IMR-90 (cell line): ENCODE measurements at regions not wholly inside any gene's neighbourhood (a gene's known extent, or its start where the extent isn't known, plus 50 kb on each side); places are given as distances from the start of the nearest gene placed in this dataset.

Experiments used
- ATAC-seq: fragments of 200-7000 bp; cut with Tn5 transposase; 2 replicates; pipeline ENCODE4 v1.9.1; 2020; ENCODE audit warnings: low read depth, mild to moderate bottlenecking, moderate library complexity
- BruUV-seq: library from RNA; stranded (reverse); fragments of 400-500 nt; replicated peaks from 2 replicates; lab custom pipeline; 2021; lab: Mats Ljungman, UMichigan
- CTCF ChIA-PET: fragments of 300-600 bp; formaldehyde crosslinking; extraction: SDS; loops from one replicate; lab custom pipeline; 2021; ENCODE audit warnings: antibody characterized with exemption; lab: Yijun Ruan, JAX
- POLR2A ChIA-PET: fragments of 300-600 bp; sonication (Branson Sonifier 250); formaldehyde crosslinking; loops from one replicate; lab custom pipeline; 2022; ENCODE audit warnings: antibody characterized with exemption; ENCODE audit not compliant: unreplicated experiment; lab: Charles Lee
- DNase-seq: peaks from one replicate; pipeline ENCODE4 v3.0.0; 2013
- H2AFZ ChIP-seq: replicated peaks from 2 replicates; pipeline ENCODE3; 2013; ENCODE audit warnings: low read length, mild to moderate bottlenecking; ENCODE audit not compliant: poor library complexity
- H2AK5ac ChIP-seq: 2 replicates; pipeline ENCODE4 v1.6.1; 2013; ENCODE audit warnings: low read depth, low read length, inconsistent platforms
- H2AK9ac ChIP-seq: replicated peaks from 2 replicates; pipeline ENCODE3; 2013; ENCODE audit warnings: mild to moderate bottlenecking, low read depth, low read length, moderate library complexity; ENCODE audit not compliant: poor library complexity
- H2BK120ac ChIP-seq: 2 replicates; pipeline ENCODE4 v1.6.1; 2013; ENCODE audit warnings: low read depth, low read length, inconsistent platforms
- H2BK15ac ChIP-seq: 3 replicates; pipeline ENCODE4 v1.6.1; 2013; ENCODE audit warnings: low read depth, low read length, inconsistent platforms
- H2BK20ac ChIP-seq: 2 replicates; pipeline ENCODE4 v1.6.1; 2013; ENCODE audit warnings: low read depth, mild to moderate bottlenecking, inconsistent platforms, low read length, moderate library complexity
- H2BK5ac ChIP-seq: 2 replicates; pipeline ENCODE4 v1.6.1; 2013; ENCODE audit warnings: mild to moderate bottlenecking, low read depth, low read length, inconsistent platforms; ENCODE audit not compliant: poor library complexity, severe bottlenecking
- H3K14ac ChIP-seq: replicated peaks from 2 replicates; pipeline ENCODE4 v1.6.1; 2013; ENCODE audit warnings: low read depth, low read length, inconsistent platforms
- H3K18ac ChIP-seq: 2 replicates; pipeline ENCODE4 v1.6.1; 2013; ENCODE audit warnings: low read depth, low read length, control low read depth
- H3K23ac ChIP-seq: 2 replicates; pipeline ENCODE4 v1.6.1; 2013; ENCODE audit warnings: low read depth, low read length, inconsistent platforms
- H3K27ac ChIP-seq: 2 replicates; pipeline ENCODE4 v1.5.1; 2013; ENCODE audit warnings: mild to moderate bottlenecking, control low read depth, low read length; ENCODE audit not compliant: insufficient read depth
- H3K27me3 ChIP-seq: 2 replicates; pipeline ENCODE4 v1.6.1; 2013; ENCODE audit warnings: low read length; ENCODE audit not compliant: control insufficient read depth, insufficient read depth
- H3K36me3 ChIP-seq: 2 replicates; pipeline ENCODE4 v1.6.1; 2013; ENCODE audit warnings: low read length, mixed read lengths; ENCODE audit not compliant: control insufficient read depth, insufficient read depth
- H3K4ac ChIP-seq: 2 replicates; pipeline ENCODE4 v1.6.1; 2013; ENCODE audit warnings: low read depth, low read length, inconsistent platforms
- H3K4me1 ChIP-seq: 2 replicates; pipeline ENCODE4 v1.6.1; 2013; ENCODE audit warnings: low read length, mixed read lengths; ENCODE audit not compliant: control insufficient read depth, insufficient read depth
- H3K4me2 ChIP-seq: 2 replicates; pipeline ENCODE4 v1.6.1; 2013; ENCODE audit warnings: low read depth, mild to moderate bottlenecking, control low read depth, low read length, moderate library complexity
- H3K4me3 ChIP-seq: 2 replicates; pipeline ENCODE4 v1.5.1; 2013; ENCODE audit warnings: low read depth, mild to moderate bottlenecking, control low read depth, low read length, moderate library complexity; ENCODE audit not compliant: insufficient read depth
- H3K56ac ChIP-seq: 2 replicates; pipeline ENCODE4 v1.6.1; 2013; ENCODE audit warnings: low read length, inconsistent platforms; ENCODE audit not compliant: insufficient read depth; ENCODE audit errors: extremely low read depth
- H3K79me1 ChIP-seq, 2 experiments: 2 replicates each; pipeline ENCODE4 v1.6.1; 2013; ENCODE audit warnings: low read length in 2 of 2, inconsistent platforms in 1 of 2, low read depth in 1 of 2
- H3K9ac ChIP-seq: 2 replicates; pipeline ENCODE4 v1.6.1; 2013; ENCODE audit warnings: low read depth, low read length, control low read depth
- H3K9me1 ChIP-seq: 2 replicates; pipeline ENCODE4 v1.6.1; 2013; ENCODE audit warnings: low read length, inconsistent platforms; ENCODE audit not compliant: insufficient read depth
- H3K9me3 ChIP-seq: 2 replicates; pipeline ENCODE4 v1.6.1; 2013; ENCODE audit warnings: low read length; ENCODE audit not compliant: control insufficient read depth, insufficient read depth
- H4K20me1 ChIP-seq: 2 replicates; pipeline ENCODE4 v1.6.1; 2013; ENCODE audit warnings: low read length, inconsistent platforms; ENCODE audit not compliant: insufficient read depth
- H4K5ac ChIP-seq: 2 replicates; pipeline ENCODE4 v1.6.1; 2013; ENCODE audit warnings: mild to moderate bottlenecking, low read depth, low read length, control low read depth
- H4K8ac ChIP-seq, 2 experiments: 2 replicates each; pipeline ENCODE4 v1.6.1; 2013; ENCODE audit warnings: low read depth in 2 of 2, low read length in 2 of 2, control low read depth in 1 of 2, inconsistent platforms in 1 of 2
- H4K91ac ChIP-seq: 2 replicates; pipeline ENCODE4 v1.6.1; 2013; ENCODE audit warnings: low read depth, low read length, inconsistent platforms; ENCODE audit not compliant: insufficient read depth
- BHLHE40 ChIP-seq: fragments of 150-350 bp; IDR thresholded peaks from 2 replicates; pipeline ENCODE4 v1.6.1; 2016; ENCODE audit warnings: mild to moderate bottlenecking, low read depth, low read length
- CEBPB ChIP-seq: IDR thresholded peaks from 2 replicates; pipeline ENCODE4 v1.6.1; 2012; ENCODE audit warnings: low read depth, low read length, improper control_type of control experiment
- CHD1 ChIP-seq: IDR thresholded peaks from 2 replicates; pipeline ENCODE4 v1.6.1; 2012; ENCODE audit warnings: low read depth, low read length, improper control_type of control experiment
- CTCF ChIP-seq: conservative IDR thresholded peaks from 2 replicates; pipeline ENCODE4 v1.5.1; 2012; ENCODE audit warnings: mild to moderate bottlenecking, low read depth, low read length, improper control_type of control experiment
- ELK1 ChIP-seq: fragments of 150-350 bp; IDR thresholded peaks from 2 replicates; pipeline ENCODE4 v1.6.1; 2016; ENCODE audit warnings: low read depth, mild to moderate bottlenecking, low read length, moderate library complexity, borderline replicate concordance
- FOS ChIP-seq: fragments of 150-350 bp; IDR thresholded peaks from 2 replicates; pipeline ENCODE4 v1.6.1; 2016; ENCODE audit warnings: low read depth, low read length
- MAFK ChIP-seq: IDR thresholded peaks from 2 replicates; pipeline ENCODE4 v1.6.1; 2012; ENCODE audit warnings: low read depth, low read length, improper control_type of control experiment
- MAZ ChIP-seq: IDR thresholded peaks from 2 replicates; pipeline ENCODE4 v1.6.1; 2012; ENCODE audit warnings: low read depth, mild to moderate bottlenecking, low read length, improper control_type of control experiment, moderate library complexity, borderline replicate concordance
- MXI1 ChIP-seq: IDR thresholded peaks from 2 replicates; pipeline ENCODE4 v1.6.1; 2012; ENCODE audit warnings: low read depth, mild to moderate bottlenecking, low read length, moderate library complexity, borderline replicate concordance
- NFE2L2 ChIP-seq: fragments of 150-350 bp; IDR thresholded peaks from 2 replicates; pipeline ENCODE4 v1.6.1; 2016; ENCODE audit warnings: low read depth, mild to moderate bottlenecking, low read length
- POLR2A ChIP-seq: IDR thresholded peaks from 2 replicates; pipeline ENCODE4 v1.6.1; 2012; ENCODE audit warnings: mild to moderate bottlenecking, low read depth, low read length
- RAD21 ChIP-seq: IDR thresholded peaks from 2 replicates; pipeline ENCODE4 v1.6.1; 2012; ENCODE audit warnings: low read length, improper control_type of control experiment
- RCOR1 ChIP-seq: IDR thresholded peaks from 2 replicates; pipeline ENCODE4 v1.6.1; 2012; ENCODE audit warnings: mild to moderate bottlenecking, low read length, improper control_type of control experiment; ENCODE audit not compliant: insufficient replicate concordance
- RFX5 ChIP-seq: IDR thresholded peaks from 2 replicates; pipeline ENCODE4 v1.8.0; 2012; ENCODE audit warnings: low read depth, mild to moderate bottlenecking, low read length, moderate library complexity
- SMC3 ChIP-seq: fragments of 150-350 bp; IDR thresholded peaks from 2 replicates; pipeline ENCODE4 v1.6.1; 2016; ENCODE audit warnings: low read depth, mild to moderate bottlenecking, antibody characterized with exemption, low read length, moderate library complexity
- whole genome bisulfite sequencing, 2 experiments: methylation state at CpG; one replicate each; pipeline versions ENCODE4 v1.1.5 to v1.1.7; 2013; ENCODE audit warnings: missing lambda C conversion rate in 2 of 2; ENCODE audit not compliant: insufficient read length in 1 of 2; ENCODE audit errors: extremely low coverage in 2 of 2; 5-methylcytosine and 5-hydroxymethylcytosine counted together
- dilution Hi-C: fragments of 300-500 bp; cut with HindIII; formaldehyde crosslinking; loops from one replicate; pipeline ENCODE4 v1.14.3; 2018; ENCODE audit warnings: low sequenced_read_pairs; ENCODE audit not compliant: unreplicated experiment
- in situ Hi-C: fragments of 300-500 bp; cut with MboI; formaldehyde crosslinking; loops from 3 replicates; pipeline ENCODE4 v1.14.3; 2019; ENCODE audit warnings: low sequenced_read_pairs, inconsistent platforms, mixed read lengths
- intact Hi-C: fragments of 100-400 bp; cut with micrococcal nuclease; formaldehyde crosslinking; loops from 2 replicates; pipeline ENCODE4 v1.10.0; 2022
- TF ChIP-seq, protein P1 (sequence below): fragments of 150-350 bp; IDR thresholded peaks from 2 replicates; pipeline ENCODE4 v1.6.1; 2017; ENCODE audit warnings: mild to moderate bottlenecking, antibody characterized with exemption, low read length, low read depth

GRCh38 chr2:439556-440402, 151.9 kb upstream of the ALKAL2 start:
- Histone ChIP-seq H2BK20ac (no peak overlapping the region), H4K20me1 (no peaks in the 10 kb centered on the region), H4K91ac (no peak overlapping the region), H3K36me3 (no peaks in the 10 kb centered on the region), H2AFZ (no peak overlapping the region), H2BK5ac (no peak overlapping the region), H2BK120ac (no peak overlapping the region), H3K27me3 (no peaks in the 10 kb centered on the region), H3K4ac (no peak overlapping the region), H4K8ac (no peak overlapping the region), H2AK9ac (no peak overlapping the region), H4K5ac (no peak overlapping the region), H2BK15ac (no peak overlapping the region), H2AK5ac (no peak overlapping the region), H3K9ac (no peak overlapping the region), H3K27ac (no peak overlapping the region), H3K79me1 (no peaks in the 10 kb centered on the region), H3K23ac (no peak overlapping the region), H3K18ac (no peak overlapping the region), H3K4me2 (no peak overlapping the region), H3K4me1 (no peaks in the 10 kb centered on the region), H3K56ac (no peak overlapping the region), H3K14ac (no peak overlapping the region), H3K9me3 (peaks cover 51% of the 10 kb centered on the region), H3K9me1 (no peaks in the 10 kb centered on the region), H3K4me3 (no peak overlapping the region)
- DNase-seq, result no peak
- ChIA-PET CTCF (no interaction called here), POLR2A (no interaction called here)
- TF ChIP-seq MAFK (no peak), RAD21 (no peak), NFE2L2 (no peak), CHD1 (no peak), MAZ (no peak), MXI1 (no peak), POLR2A (no peak), BHLHE40 (no peak), ELK1 (no peak), RCOR1 (no peak), CTCF (no peak), CEBPB (no peak), FOS (no peak), RFX5 (no peak), SMC3 (no peak)
- TF ChIP-seq, protein P1, sequence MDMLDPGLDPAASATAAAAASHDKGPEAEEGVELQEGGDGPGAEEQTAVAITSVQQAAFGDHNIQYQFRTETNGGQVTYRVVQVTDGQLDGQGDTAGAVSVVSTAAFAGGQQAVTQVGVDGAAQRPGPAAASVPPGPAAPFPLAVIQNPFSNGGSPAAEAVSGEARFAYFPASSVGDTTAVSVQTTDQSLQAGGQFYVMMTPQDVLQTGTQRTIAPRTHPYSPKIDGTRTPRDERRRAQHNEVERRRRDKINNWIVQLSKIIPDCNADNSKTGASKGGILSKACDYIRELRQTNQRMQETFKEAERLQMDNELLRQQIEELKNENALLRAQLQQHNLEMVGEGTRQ, result no peak
- ATAC-seq, result no peak
- dilution Hi-C loops (no loop called here), intact Hi-C loops (no loop called here), in situ Hi-C loops (no loop called here)
- 28% methylated on average over 4 of the region's 24 CpGs; no CpG with 5 or more reads in 1 of the 2 experiments for WGBS, 2 experiments
- no TSS peak for BruUV-seq
